Uterus (tissue), 2 donors: ENCODE measurements at regions not wholly inside any gene's neighbourhood (a gene's known extent, or its start where the extent isn't known, plus 50 kb on each side); places are given as distances from the start of the nearest gene placed in this dataset.

ENCODE experiments used
- POLR2A ChIP-seq, 2 donors: fragments of 450-650 bp; IDR thresholded peaks; one replicate each; pipeline ENCODE4 v1.6.1; 2016; ENCODE audit warnings: antibody characterized with exemption in 2 of 2, mild to moderate bottlenecking in 1 of 2, moderate library complexity in 1 of 2
- TF ChIP-seq, protein P1 (sequence below), 4 experiments: fragments of 200-600 bp in 2 of 4; fragments of 450-650 bp in 2 of 4; sonication (generic) in 2 of 4; IDR thresholded peaks; one replicate each; pipeline ENCODE4 v1.5.1; 2016 to 2019; ENCODE audit warnings: antibody characterized with exemption in 4 of 4, mild to moderate bottlenecking in 2 of 4, moderate library complexity in 1 of 4

DNA sequence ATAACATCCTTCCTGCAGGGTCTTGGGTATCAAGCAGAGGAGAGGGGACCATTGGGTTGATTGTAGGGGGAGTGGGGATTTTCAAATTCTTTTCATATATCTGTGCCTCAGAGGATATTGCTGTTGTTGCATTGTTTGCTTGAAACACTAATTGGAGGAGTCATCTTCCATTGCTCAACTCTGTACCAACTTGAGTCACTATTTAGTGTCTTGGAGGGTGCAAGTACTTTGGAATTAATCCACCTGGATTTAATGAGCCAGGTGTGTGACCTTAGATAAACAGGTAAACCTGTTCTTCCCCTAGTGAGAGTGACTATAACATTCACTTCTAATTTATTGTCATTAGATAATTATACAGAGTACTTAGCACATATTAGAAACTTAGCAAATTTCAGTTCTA is 151.3 kb upstream of the CNTNAP4 start:
- TF ChIP-seq POLR2A (IDR thresholded peaks at IDR 0.05), result no peak
- TF ChIP-seq, protein P1, sequence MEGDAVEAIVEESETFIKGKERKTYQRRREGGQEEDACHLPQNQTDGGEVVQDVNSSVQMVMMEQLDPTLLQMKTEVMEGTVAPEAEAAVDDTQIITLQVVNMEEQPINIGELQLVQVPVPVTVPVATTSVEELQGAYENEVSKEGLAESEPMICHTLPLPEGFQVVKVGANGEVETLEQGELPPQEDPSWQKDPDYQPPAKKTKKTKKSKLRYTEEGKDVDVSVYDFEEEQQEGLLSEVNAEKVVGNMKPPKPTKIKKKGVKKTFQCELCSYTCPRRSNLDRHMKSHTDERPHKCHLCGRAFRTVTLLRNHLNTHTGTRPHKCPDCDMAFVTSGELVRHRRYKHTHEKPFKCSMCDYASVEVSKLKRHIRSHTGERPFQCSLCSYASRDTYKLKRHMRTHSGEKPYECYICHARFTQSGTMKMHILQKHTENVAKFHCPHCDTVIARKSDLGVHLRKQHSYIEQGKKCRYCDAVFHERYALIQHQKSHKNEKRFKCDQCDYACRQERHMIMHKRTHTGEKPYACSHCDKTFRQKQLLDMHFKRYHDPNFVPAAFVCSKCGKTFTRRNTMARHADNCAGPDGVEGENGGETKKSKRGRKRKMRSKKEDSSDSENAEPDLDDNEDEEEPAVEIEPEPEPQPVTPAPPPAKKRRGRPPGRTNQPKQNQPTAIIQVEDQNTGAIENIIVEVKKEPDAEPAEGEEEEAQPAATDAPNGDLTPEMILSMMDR (IDR thresholded peaks at IDR 0.05), result no peak
